NOMO-1 treated with DMSO at 0.1 percent for 48 hours (cell line): ENCODE measurements at regions not wholly inside any gene's neighbourhood (a gene's known extent, or its start where the extent isn't known, plus 50 kb on each side); places are given as distances from the start of the nearest gene placed in this dataset.

Source experiments
- DNase-seq: peaks from one replicate; lab custom pipeline; 2025; ENCODE audit not compliant: unreplicated experiment; lab: John Stamatoyannopoulos, UW

DNA sequence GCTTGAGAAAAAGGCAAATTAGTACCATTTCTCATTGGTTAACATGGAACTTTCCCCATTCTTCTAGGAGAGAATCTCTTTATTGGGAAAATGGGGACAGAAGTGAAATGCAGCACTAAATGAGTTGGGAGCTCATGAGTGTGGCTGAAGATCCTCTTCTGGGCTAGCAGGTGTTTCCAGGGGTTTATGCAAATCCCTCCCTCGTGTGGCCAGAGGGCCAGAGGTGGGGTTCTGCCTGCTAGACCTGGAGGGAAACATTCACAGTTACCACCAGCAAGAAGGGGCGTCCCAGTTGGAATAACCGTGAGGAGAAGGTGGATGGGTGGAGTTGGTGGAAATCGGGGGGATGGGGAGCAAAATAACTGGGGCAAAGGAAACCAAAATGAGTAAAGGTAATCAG is 235.9 kb downstream of the KLF6 start:
- DNase-seq, result no peak

- no peak for DNase-seq
These were observed 236.3 kb downstream of the KLF6 start for GRCh38 chr10:3548702-3549101.

DNA sequence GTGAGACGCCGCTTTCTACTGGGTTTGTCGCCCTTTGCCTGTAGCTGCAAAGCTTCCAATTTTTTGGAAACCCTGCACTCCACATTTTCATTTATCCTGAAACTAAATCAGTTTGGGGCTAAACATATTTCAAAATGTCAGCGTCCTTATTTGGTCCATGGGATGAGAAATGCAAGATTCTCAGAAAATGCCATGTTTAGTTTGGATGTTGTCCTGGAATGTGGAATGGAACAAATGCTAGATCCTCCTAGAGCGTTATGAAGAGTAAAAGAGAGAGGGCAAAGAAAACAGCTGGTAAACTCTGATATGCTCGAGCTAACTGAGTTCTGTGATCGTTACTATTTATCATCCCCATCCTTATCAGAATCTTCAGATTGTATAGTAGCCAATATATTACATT is 236.9 kb downstream of the KLF6 start:
- DNase-seq, result no peak

GRCh38 chr10:3544561-3544960 is 240.4 kb downstream of the KLF6 start:
- DNase-seq, result no peak

- DNase-seq, result no peak
These were observed 242.8 kb downstream of the KLF6 start for GRCh38 chr10:3542185-3542611.

GRCh38 chr10:3539696-3540383 is 245.2 kb downstream of the KLF6 start:
- DNase-seq, result no peak

- no peak for DNase-seq
These were observed 246.1 kb downstream of the KLF6 start for GRCh38 chr10:3538656-3539531.

- no peak for DNase-seq
These were observed 246.7 kb downstream of the KLF6 start for GRCh38 chr10:3538291-3538655.

- DNase-seq, result no peak
These were observed 247.5 kb downstream of the KLF6 start for GRCh38 chr10:3537518-3537917.

- DNase-seq, result no peak
These were observed 250.0 kb downstream of the KLF6 start for GRCh38 chr10:3535001-3535400.

DNA sequence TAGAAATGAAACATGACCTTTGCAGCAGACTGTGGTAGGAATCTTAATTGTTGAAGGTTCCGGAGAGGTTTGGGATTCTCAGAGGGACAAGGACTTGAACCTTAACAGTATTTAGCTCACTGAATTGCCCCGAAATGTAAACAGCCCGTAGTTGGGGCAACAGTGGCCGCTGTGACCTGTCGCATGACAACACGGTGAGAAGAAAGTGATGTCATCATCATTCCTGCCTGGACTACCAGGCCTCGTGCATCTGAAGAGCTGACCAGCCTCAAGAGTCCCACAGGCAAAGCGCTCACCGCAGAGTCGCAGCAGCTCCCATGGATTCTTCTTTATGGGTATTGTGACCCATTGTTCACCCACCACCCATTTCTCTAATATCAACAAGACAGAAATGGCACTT is 250.6 kb downstream of the KLF6 start:
- DNase-seq, result no peak

DNA sequence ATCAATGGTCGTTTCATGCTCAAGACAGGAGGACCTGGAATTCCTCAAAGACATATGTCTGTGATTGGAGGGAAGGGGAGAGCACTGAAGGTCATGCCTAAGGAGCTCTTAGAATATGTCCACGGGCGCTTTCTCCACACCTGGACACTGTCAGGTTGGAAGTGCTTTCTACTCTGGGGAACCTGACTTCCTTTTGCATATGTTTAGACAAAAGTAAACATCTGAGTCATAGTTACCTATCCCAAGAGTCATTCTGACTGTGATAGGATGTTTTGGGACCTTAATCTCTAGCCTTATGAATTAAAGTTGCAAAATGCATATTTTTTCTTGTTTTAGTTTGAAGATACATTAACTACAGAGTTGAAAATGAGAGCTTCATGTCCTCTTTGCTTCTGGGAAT is 251.7 kb downstream of the KLF6 start:
- DNase-seq, result no peak

DNA sequence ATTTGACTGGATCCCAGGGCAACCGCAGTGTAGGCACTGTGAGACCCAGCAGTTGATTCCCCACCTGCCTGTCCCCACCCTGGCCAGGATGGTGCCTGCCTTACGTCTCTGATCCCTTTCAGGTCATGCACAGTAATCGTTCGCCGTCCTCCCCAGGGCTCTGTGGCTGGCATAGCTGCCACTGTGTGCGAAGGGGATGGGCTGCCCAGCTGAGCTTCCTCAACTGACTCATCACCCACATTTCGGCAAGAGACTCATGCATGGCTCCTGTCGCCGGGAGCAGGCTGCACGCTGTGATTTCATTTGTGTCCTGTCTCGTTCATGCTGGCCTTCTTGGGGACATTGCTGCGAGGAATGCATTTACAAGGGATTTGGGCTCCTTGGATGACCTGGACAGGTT is 252.4 kb downstream of the KLF6 start:
- DNase-seq, result peak; percentile 39

DNA sequence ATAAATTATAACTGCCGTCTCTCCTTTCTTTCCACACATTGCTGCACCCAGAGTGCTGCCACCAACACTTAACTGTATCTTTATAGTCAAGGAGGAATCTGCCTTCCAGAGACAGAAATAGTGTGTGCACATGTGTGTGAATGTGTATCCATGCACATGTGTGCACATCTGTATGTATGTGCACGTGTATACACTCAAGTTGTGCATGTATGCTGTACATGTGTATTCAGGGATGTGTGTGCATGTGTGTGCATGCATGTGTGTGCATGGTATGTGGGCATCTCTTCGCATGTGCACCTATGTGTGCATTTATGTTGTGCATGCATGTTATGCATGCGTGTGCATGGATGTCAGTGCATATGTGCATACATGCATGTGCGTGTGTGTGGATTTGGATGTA is 253.3 kb downstream of the KLF6 start:
- DNase-seq, result no peak

GRCh38 chr10:3530783-3531645 is 254.0 kb downstream of the KLF6 start:
- DNase-seq, result no peak

DNA sequence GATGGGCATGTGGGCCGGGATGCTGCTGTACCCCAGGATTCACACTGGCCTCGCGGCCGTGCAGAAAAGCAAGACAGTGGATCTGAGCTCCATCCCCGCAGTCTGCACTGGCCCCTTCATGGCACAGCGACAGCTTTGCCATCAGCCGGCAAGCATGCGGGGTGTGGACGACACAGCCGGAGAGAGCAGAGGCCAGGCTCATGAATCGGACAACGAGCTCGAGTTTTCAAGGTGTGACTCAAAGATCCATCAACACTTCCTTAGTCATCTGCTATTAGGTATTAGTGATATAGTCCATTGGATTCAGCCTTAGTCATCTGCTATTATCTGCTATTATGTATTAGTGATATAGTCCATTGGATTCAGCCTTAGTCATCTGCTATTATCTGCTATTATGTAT is 254.7 kb downstream of the KLF6 start:
- no peak for DNase-seq

DNA sequence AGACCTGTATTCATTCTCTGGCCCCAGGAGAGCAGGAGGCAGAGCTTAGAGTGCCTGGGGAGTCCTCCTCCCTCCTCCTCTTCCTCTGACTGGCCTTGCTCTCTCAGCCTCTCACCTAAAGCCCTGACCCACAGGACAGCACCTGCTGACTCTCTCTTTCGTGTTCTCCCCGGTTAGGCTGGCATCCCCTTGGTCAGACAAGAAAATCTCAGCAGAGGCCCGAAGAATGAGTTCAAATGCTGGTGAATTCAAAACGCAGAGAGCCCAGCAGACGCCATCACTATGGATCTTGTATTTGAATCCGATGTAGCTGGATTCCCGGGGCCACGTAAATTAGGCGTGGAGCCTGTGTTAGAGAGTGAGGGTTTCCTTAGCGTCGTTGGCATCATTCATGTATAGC is 255.3 kb downstream of the KLF6 start:
- DNase-seq, result no peak

DNA sequence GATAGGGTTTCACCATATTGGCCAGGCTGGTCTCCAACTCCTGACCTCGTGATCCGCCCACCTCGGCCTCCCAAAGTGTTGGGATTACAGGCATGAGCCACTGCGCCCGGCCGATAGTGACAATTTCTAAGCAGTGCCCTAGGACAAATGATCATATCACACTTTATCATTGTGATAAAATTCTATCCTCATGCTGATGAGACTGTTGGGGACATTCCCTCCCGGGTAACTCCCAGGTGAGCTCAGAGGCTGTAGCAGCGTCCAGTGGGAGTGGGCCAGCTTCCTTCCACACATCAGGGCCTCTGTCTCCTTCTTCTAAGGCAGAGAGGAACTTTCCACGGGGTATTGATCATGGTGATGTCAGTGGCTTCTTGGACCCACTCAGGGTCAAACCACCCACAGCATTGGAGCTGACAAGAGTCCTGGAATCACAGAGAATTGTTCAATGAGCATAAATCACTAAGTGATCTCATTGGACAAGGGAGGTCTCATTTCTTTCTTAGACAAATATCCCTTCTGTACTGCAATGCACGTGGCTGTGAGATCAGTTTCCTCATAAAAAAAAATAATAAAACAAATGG is 256.1 kb downstream of the KLF6 start:
- DNase-seq, result no peak

DNA sequence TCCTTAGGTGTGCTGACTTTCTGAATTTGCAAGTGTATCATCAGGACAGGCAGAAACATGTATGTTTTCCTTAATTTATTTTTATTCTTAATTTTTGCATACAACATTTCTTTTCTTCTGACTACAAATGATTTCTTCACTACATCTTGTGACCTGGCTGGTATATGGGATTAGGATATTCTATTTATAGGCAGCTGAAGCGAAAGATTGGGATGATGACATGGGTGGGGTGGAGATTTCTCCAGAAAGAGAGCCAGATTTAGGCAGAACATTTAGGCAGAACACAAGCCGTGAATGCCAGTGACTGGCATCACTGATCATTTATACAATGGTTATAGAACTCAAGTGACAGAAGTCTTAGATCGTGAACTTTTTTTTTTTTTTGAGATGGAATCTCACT is 256.7 kb downstream of the KLF6 start:
- DNase-seq, result no peak

DNA sequence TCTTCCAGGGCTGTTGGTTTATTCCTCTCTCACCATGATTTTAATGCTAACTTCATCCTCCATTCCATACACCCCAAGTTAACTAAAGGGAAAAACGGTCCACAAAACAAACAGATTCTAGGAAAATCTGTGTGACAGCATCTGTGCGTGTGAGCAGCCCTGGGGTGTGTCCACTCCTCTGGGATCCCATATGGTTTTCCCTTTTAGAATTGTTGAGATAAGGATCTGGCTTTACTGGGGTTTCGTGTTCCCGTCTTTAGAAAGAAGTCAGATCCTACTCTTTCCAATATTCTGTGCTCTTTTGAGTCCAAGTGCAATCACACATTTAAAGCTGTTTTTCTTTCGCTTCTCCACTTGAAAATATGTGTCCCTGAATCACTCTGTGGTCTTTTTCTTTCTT is 257.1 kb downstream of the KLF6 start:
- no peak for DNase-seq
